ENCODE measurements at regions not wholly inside any gene's neighbourhood (a gene's known extent, or its start where the extent isn't known, plus 50 kb on each side); places are given as distances from the start of the nearest gene placed in this dataset.

GRCh38 chr20:12823734-12824133 is 185.0 kb upstream of the SPTLC3 start:
- TF ChIP-seq, protein P1, sequence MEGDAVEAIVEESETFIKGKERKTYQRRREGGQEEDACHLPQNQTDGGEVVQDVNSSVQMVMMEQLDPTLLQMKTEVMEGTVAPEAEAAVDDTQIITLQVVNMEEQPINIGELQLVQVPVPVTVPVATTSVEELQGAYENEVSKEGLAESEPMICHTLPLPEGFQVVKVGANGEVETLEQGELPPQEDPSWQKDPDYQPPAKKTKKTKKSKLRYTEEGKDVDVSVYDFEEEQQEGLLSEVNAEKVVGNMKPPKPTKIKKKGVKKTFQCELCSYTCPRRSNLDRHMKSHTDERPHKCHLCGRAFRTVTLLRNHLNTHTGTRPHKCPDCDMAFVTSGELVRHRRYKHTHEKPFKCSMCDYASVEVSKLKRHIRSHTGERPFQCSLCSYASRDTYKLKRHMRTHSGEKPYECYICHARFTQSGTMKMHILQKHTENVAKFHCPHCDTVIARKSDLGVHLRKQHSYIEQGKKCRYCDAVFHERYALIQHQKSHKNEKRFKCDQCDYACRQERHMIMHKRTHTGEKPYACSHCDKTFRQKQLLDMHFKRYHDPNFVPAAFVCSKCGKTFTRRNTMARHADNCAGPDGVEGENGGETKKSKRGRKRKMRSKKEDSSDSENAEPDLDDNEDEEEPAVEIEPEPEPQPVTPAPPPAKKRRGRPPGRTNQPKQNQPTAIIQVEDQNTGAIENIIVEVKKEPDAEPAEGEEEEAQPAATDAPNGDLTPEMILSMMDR (IDR thresholded peaks at IDR 0.05), result no peak
- TF ChIP-seq POLR2A (IDR thresholded peaks at IDR 0.05), result no peak

Measured in body of pancreas (tissue), 4 donors.